Nucleus accumbens (tissue), 56 donors: ENCODE measurements at regions not wholly inside any gene's neighbourhood (a gene's known extent, or its start where the extent isn't known, plus 50 kb on each side); places are given as distances from the start of the nearest gene placed in this dataset.
"Not testable (repeated sequence)": the region's sequence is repeated elsewhere in the genome, so short reads cannot be mapped to it uniquely, and the experiment has no call there.

ENCODE experiments used
- DNase-seq, 56 donors: peaks; one replicate each; lab custom pipeline; 2025; lab: John Stamatoyannopoulos, UW

GRCh38 chr1:30471307-30471706 is 252.1 kb downstream of the MATN1 start:
- DNase-seq: no peak

DNA sequence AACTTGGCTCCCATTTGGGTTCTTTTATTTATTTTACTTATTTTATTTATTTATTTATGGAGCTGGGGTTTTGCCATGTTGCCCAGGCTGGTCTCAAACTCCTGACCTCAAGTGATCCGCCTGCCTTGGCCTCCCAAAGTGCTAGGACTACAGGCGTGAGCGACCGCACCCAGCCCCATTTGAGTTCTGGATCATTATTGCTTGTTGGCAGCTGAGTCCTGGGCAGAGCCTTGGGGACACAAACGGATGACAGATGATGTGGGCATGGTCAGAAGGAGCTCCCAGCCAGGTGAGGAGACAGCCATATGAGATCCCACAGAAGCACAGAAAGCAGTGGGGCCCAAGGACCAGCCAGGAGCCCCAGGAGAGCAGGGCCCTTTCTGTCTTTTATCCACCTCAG is 254.0 kb downstream of the MATN1 start:
- no peak for DNase-seq

DNA sequence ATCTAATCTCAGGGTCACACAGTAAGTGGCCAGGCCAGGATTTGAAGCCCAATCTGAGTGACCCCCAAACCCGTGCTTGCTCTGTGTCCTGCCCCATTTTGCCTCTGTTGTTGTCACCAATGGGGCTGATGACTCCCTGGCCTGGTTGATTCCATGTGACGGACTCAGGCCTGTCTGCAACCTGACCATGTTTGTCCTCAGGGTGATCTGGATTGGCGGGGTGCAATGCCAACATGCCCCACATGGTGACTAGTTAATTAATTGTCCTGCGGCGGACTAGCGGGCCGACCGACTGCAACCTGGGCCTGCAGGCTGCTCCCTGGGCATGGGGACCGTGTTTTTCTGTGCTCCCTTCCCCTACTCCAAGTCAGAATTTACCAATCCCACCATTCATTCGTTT is 256.3 kb downstream of the MATN1 start:
- no peak for DNase-seq

GRCh38 chr1:30466610-30467009 is 256.8 kb downstream of the MATN1 start:
- DNase-seq: no peak

DNA sequence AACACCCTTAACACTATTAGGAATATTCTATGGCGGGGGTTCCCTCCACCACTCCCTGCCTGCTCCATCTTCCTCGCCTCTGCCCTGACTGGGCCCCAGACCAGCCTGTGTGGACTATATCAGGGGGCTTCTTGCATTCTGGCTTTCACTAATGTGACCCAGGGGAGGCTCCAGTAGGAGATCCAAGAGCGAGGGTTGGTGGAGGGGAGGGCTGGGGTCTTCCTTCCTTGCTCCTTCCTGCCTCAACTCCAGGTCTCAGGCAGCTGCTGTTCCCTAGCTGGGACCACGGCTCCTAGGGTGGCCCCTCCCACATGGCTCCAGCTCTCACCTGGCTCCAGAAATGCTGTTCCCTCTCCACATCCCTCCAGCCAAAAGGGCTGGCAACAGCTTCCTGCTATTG is 257.4 kb downstream of the MATN1 start:
- DNase-seq: no peak

- DNase-seq: no peak
These were observed 258.3 kb downstream of the MATN1 start for GRCh38 chr1:30465096-30465495.

GRCh38 chr1:30464187-30464617 is 259.2 kb downstream of the MATN1 start:
- DNase-seq: no peak

DNA sequence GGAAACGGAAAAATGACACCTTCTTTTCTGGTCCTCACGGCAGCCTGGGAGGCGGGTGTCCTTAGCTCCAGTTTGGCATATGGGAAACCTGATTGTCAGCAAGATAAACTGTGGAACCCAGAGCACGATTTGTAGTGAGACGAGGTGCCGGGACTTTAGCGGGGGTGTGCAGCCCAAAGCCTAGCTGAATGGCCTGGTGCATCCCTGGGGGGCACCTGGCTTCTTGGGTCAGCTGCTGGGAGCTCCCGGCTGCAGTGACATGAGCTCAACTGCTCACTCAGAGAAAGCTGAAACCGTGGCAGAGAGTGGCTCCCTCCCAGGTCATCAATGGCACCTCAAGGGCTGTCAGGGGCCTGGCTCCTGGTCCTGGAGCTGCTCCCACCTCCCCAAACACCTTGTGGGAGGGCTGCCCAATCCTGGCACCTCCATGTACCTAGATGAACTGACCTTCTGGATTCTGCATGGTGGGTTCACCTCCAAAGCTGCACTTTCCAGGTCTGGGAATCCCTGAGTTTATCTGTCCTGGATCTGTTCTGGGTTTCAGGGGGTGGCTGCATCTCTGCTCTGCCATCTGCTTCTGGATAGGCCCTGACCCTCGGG is 260.5 kb downstream of the MATN1 start:
- DNase-seq: no peak

DNA sequence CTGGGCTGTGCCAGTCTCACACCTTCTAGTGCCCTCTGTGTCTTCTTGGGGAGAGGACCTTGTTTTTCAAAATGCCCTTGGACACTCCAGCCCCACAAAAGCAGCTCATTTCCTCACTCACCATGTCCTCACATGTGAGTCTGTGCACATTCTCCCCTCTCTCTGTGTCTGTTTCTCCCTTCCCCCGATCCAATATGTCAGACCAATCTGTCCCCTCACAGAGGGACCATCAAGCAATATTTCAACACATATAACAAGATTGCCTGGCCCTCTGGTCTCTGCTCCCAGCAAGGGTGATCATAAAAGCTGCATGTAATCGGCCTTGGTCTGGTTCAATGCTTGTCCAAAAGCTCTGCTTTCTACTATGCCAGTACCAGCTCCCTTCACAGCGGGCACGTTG is 261.2 kb downstream of the MATN1 start:
- DNase-seq: no peak

DNA sequence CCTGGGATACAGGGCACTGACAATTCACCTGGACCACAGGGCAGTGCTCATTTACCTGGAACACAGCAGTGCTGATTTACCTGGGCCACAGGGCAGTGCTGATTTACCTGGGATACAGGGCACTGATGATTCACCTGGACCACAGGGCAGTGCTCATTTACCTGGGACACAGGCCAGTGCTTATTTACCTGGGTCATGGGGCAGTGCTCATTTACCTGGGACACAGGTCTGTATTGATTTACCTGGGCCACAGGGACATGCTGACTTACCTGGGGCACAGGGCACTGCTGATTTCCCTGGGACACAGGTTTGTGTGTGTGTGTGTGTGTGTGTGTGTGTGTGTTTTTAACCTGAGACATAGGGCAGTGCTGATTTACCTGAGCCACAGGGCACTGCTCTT is 261.7 kb downstream of the MATN1 start:
- DNase-seq: no peak

- DNase-seq: no peak
These were observed 262.7 kb downstream of the MATN1 start for GRCh38 chr1:30460661-30461060.

- not testable (repeated sequence) for DNase-seq
These were observed 264.5 kb downstream of the MATN1 start for GRCh38 chr1:30458730-30459485.

DNA sequence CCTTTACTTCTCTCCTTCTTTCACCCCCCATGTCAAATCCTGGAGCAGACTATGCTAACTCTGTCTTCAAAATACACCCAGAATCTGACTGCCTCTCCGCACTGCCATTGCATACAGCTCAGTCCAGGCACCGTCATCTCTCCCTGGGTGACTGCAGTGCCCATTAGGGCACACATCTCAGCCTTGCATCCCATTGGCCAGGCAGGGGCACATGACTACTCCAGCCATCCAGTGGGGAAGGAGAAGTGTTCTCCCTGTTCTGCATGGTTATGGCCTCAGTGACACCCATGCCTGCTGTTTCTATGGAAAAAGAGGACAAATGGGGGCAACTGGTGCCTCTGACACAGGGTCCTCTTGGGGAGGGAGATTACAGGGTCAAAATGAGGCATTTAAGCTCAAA is 270.5 kb downstream of the MATN1 start:
- DNase-seq: no peak

- DNase-seq: no peak
These were observed 271.2 kb downstream of the MATN1 start for GRCh38 chr1:30452170-30452569.

- DNase-seq: no peak
These were observed 271.8 kb downstream of the MATN1 start for GRCh38 chr1:30451532-30452125.

DNA sequence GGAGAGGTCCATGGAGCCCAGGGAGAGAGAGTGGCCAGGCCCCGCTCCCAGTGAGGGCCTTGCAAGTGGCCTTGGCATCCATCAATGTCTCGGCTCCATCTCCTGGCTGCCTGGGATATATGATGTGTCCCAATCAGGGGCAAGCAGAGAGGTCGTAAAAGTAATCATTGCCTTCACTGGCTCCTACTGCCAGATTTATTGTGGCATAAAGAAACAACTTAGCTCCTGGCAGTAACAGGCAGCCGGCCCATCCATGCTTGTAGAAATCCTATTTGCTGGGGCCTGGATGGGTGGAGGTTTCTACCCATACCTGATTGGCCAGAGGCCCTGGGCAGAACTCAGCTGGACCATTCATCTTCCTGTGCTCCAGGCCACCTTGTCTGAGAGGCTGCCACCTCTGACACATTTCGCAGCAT is 272.6 kb downstream of the MATN1 start:
- DNase-seq: no peak

DNA sequence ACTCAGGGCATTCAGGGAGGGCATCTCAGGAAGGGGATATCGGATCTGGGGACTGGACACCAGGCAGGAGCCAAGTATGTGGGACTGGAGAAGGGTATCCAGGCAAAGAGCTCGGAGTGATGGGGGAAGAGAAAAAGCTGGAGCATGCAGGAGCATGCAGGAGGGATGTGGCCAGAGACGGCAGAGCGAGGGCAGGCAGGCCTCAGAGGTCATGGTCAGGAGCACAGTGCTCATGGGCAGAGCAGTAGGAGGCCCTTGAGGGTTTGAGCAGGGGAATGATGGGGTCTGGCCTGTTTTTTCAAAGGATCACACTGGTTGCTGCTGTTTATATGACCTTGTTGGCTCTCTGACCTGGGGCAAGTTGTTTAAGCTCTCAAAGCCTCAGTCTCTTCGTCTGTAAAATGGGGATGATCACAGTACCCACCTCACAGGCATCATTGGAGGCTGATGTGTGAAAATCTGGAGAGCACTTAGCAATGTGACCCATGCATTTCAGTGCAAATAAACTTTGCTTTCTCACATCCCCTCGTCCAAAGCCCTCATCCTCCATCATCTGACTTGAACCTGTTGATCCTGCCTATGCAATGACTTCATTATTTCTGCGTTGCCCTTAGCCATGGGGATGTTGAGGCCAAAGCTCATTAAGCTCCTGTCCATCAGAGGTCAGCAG is 273.1 kb downstream of the MATN1 start:
- DNase-seq: no peak

- DNase-seq: no peak
These were observed 273.8 kb downstream of the MATN1 start for GRCh38 chr1:30449428-30450147.

DNA sequence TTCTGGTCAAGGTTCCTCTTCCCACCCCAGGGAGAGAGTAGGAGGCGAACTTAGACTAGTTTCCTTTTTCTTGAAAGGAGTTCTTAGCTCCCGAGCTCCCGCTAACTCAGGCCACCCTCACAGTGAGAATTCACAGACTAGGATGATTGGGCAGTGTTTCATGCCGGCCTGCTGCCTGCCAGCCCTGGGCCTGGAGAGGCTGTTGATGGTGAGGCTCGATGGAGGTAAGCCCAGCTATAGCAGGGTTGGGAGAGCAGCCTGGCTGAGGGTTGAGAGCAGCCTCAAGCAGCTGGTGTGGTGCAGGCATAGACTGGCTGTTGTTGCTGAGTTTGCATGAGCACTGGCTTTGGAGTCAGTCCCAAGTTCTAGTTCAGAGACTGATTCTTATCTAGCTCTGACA is 274.4 kb downstream of the MATN1 start:
- no peak for DNase-seq

DNA sequence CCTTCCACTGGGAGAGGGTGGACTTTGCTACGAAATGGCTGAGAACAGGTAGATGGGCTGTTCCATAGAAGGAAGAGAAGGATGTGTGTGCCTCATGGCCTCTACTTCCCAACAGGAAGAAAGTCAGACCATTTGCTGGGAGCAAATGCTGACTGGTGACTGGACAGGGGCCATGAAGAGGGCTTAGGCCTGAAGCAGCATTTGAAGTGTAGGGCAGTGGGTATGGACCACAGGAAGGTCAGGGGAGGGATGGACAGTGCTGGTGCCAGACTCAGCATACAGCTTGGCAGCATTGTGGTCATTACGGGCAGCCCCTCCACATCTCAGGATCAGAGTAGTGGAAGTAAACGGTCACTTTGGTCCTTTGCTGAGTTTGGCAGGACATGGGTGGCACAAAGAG is 275.7 kb downstream of the MATN1 start:
- no peak for DNase-seq

- DNase-seq: no peak
These were observed 276.3 kb downstream of the MATN1 start for GRCh38 chr1:30447080-30447479.
